ENCODE measurements at regions not wholly inside any gene's neighbourhood (a gene's known extent, or its start where the extent isn't known, plus 50 kb on each side); places are given as distances from the start of the nearest gene placed in this dataset.

GRCh38 chr3:73319179-73319769 is 257.8 kb downstream of the EBLN2 start:
- H3K9ac ChIP-seq (ENCODE audit: extremely low read depth, low read length, poor library complexity, severe bottlenecking) = no peak overlapping the region
- TF ChIP-seq, protein P1, sequence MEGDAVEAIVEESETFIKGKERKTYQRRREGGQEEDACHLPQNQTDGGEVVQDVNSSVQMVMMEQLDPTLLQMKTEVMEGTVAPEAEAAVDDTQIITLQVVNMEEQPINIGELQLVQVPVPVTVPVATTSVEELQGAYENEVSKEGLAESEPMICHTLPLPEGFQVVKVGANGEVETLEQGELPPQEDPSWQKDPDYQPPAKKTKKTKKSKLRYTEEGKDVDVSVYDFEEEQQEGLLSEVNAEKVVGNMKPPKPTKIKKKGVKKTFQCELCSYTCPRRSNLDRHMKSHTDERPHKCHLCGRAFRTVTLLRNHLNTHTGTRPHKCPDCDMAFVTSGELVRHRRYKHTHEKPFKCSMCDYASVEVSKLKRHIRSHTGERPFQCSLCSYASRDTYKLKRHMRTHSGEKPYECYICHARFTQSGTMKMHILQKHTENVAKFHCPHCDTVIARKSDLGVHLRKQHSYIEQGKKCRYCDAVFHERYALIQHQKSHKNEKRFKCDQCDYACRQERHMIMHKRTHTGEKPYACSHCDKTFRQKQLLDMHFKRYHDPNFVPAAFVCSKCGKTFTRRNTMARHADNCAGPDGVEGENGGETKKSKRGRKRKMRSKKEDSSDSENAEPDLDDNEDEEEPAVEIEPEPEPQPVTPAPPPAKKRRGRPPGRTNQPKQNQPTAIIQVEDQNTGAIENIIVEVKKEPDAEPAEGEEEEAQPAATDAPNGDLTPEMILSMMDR (conservative IDR thresholded peaks at IDR 0.05) = no peak
- H3K27me3 Mint-ChIP-seq (ENCODE audit: insufficient read depth) = no peaks in the 10 kb centered on the region
- H3K9me3 ChIP-seq (ENCODE audit: control insufficient read depth, low read length) = peaks cover 12% of the 10 kb centered on the region
- no peak for DNase-seq
- H3K4me3 Mint-ChIP-seq = no peak overlapping the region
- H3K4me1 ChIP-seq (ENCODE audit: control insufficient read depth, insufficient read depth, low read length) = no peaks in the 10 kb centered on the region
- no peak overlapping the region for H3K27ac ChIP-seq (ENCODE audit: low read depth, low read length)
- H3K36me3 Mint-ChIP-seq (ENCODE audit: low read depth) = no peaks in the 10 kb centered on the region
- no peaks in the 10 kb centered on the region for H3K4me1 Mint-ChIP-seq
- no peak overlapping the region for H3K4me3 ChIP-seq (ENCODE audit: low read length)
- H3K27me3 ChIP-seq (ENCODE audit: control insufficient read depth, insufficient read depth, low read length, poor library complexity, severe bottlenecking) = no peaks in the 10 kb centered on the region
- H3K9me3 Mint-ChIP-seq = peaks cover 15% of the 10 kb centered on the region
- no peaks in the 10 kb centered on the region for H3K36me3 ChIP-seq (ENCODE audit: control insufficient read depth, insufficient read depth, low read length)
- 57 to 71% methylated on average over 4 to 5 of the region's 5 CpGs for WGBS, 2 experiments (ENCODE audit: insufficient coverage in 1 of 2, insufficient read length in 1 of 2)
- no peak overlapping the region for H3K27ac Mint-ChIP-seq

- Histone ChIP-seq H3K4me1 (ENCODE audit: control insufficient read depth, insufficient read depth, low read length) (no peaks in the 10 kb centered on the region), H3K9ac (ENCODE audit: extremely low read depth, low read length, poor library complexity, severe bottlenecking) (no peak overlapping the region), H3K4me3 (ENCODE audit: low read length) (no peak overlapping the region), H3K9me3 (ENCODE audit: control insufficient read depth, low read length) (peaks cover 12% of the 10 kb centered on the region), H3K36me3 (ENCODE audit: control insufficient read depth, insufficient read depth, low read length) (no peaks in the 10 kb centered on the region), H3K27ac (ENCODE audit: low read depth, low read length) (no peak overlapping the region), H3K27me3 (ENCODE audit: control insufficient read depth, insufficient read depth, low read length, poor library complexity, severe bottlenecking) (no peaks in the 10 kb centered on the region)
- Mint-ChIP-seq H3K27me3 (ENCODE audit: insufficient read depth) (no peaks in the 10 kb centered on the region), H3K27ac (no peak overlapping the region), H3K36me3 (ENCODE audit: low read depth) (no peaks in the 10 kb centered on the region), H3K9me3 (peaks cover 15% of the 10 kb centered on the region), H3K4me1 (no peaks in the 10 kb centered on the region), H3K4me3 (no peak overlapping the region)
- DNase-seq = no peak
- WGBS, 2 experiments (ENCODE audit: insufficient coverage in 1 of 2, insufficient read length in 1 of 2) = 77 to 81% methylated on average over 6 to 8 of the region's 8 CpGs
- TF ChIP-seq, protein P1 (conservative IDR thresholded peaks at IDR 0.05) = no peak
Measured at GRCh38 chr3:73321286-73321999, 260.0 kb downstream of the EBLN2 start.

- no peak overlapping the region for H3K9ac ChIP-seq (ENCODE audit: extremely low read depth, low read length, poor library complexity, severe bottlenecking)
- Mint-ChIP-seq H3K4me1 (peaks cover 2% of the 10 kb centered on the region), H3K27ac (no peak overlapping the region), H3K36me3 (ENCODE audit: low read depth) (no peaks in the 10 kb centered on the region), H3K9me3 (peaks cover 15% of the 10 kb centered on the region), H3K27me3 (ENCODE audit: insufficient read depth) (no peaks in the 10 kb centered on the region), H3K4me3 (no peak overlapping the region)
- no peaks in the 10 kb centered on the region for H3K36me3 ChIP-seq (ENCODE audit: control insufficient read depth, insufficient read depth, low read length)
- H3K27ac ChIP-seq (ENCODE audit: low read depth, low read length) = no peak overlapping the region
- no peaks in the 10 kb centered on the region for H3K4me1 ChIP-seq (ENCODE audit: control insufficient read depth, insufficient read depth, low read length)
- TF ChIP-seq, protein P1 (conservative IDR thresholded peaks at IDR 0.05) = no peak
- no peaks in the 10 kb centered on the region for H3K27me3 ChIP-seq (ENCODE audit: control insufficient read depth, insufficient read depth, low read length, poor library complexity, severe bottlenecking)
- DNase-seq = no peak
- WGBS, 2 experiments (ENCODE audit: insufficient coverage in 1 of 2, insufficient read length in 1 of 2) = 87 to 88% methylated on average over 3 to 5 of the region's 5 CpGs
- peaks cover 12% of the 10 kb centered on the region for H3K9me3 ChIP-seq (ENCODE audit: control insufficient read depth, low read length)
- H3K4me3 ChIP-seq (ENCODE audit: low read length) = no peak overlapping the region
Measured at GRCh38 chr3:73324203-73325155, 263.0 kb downstream of the EBLN2 start.
